Dendritic cell treated with granulocyte-macrophage colony-stimulating factor and Interleukin-4, amounts not matched to agents 40 ng/mL and 50 ng/mL, for 4 days (primary cell): ENCODE measurements at regions not wholly inside any gene's neighbourhood (a gene's known extent, or its start where the extent isn't known, plus 50 kb on each side); places are given as distances from the start of the nearest gene placed in this dataset.

Source experiments
- H3K27ac Mint-ChIP-seq: one replicate; pipeline ENCODE4 v1.8.0; 2022; ENCODE audit warnings: mild to moderate bottlenecking, mixed read lengths
- H3K27me3 Mint-ChIP-seq: one replicate; pipeline ENCODE4 v1.8.0; 2022; ENCODE audit warnings: mild to moderate bottlenecking, mixed read lengths
- H3K36me3 Mint-ChIP-seq: one replicate; pipeline ENCODE4 v1.8.0; 2022; ENCODE audit warnings: low read depth, mixed read lengths
- H3K4me1 Mint-ChIP-seq: one replicate; pipeline ENCODE4 v1.8.0; 2022; ENCODE audit warnings: low read depth, mixed read lengths
- H3K4me3 Mint-ChIP-seq: one replicate; pipeline ENCODE4 v1.8.0; 2022; ENCODE audit warnings: mild to moderate bottlenecking, moderate library complexity, mixed read lengths
- H3K9me3 Mint-ChIP-seq: one replicate; pipeline ENCODE4 v1.8.0; 2022; ENCODE audit warnings: mixed read lengths
- intact Hi-C: fragments of 100-400 bp; cut with micrococcal nuclease; formaldehyde crosslinking; loops from one replicate; pipeline ENCODE4 v1.15.0; 2022

GRCh38 chr2:67502346-67503065 lies 105.4 kb downstream of the ETAA1 start:
- intact Hi-C loops = no loop called here
- no peak overlapping the region for H3K4me3 Mint-ChIP-seq
- H3K27ac Mint-ChIP-seq = no peak overlapping the region
- H3K27me3 Mint-ChIP-seq = no peaks in the 10 kb centered on the region
- no peaks in the 10 kb centered on the region for H3K36me3 Mint-ChIP-seq
- no peaks in the 10 kb centered on the region for H3K4me1 Mint-ChIP-seq
- H3K9me3 Mint-ChIP-seq = no peaks in the 10 kb centered on the region

GRCh38 chr2:67503066-67503795 lies 106.1 kb downstream of the ETAA1 start:
- H3K36me3 Mint-ChIP-seq = no peaks in the 10 kb centered on the region
- no peak overlapping the region for H3K27ac Mint-ChIP-seq
- no peaks in the 10 kb centered on the region for H3K9me3 Mint-ChIP-seq
- H3K4me3 Mint-ChIP-seq = no peak overlapping the region
- no peaks in the 10 kb centered on the region for H3K4me1 Mint-ChIP-seq
- intact Hi-C loops = no loop called here
- H3K27me3 Mint-ChIP-seq = no peaks in the 10 kb centered on the region

GRCh38 chr2:67510745-67511144 lies 113.6 kb downstream of the ETAA1 start:
- Mint-ChIP-seq H3K9me3 (peaks cover 16% of the 10 kb centered on the region), H3K4me1 (no peaks in the 10 kb centered on the region), H3K27me3 (no peaks in the 10 kb centered on the region), H3K27ac (no peak overlapping the region), H3K36me3 (no peaks in the 10 kb centered on the region), H3K4me3 (no peak overlapping the region)
- intact Hi-C loops = no loop called here

GRCh38 chr2:67514515-67514914 lies 117.4 kb downstream of the ETAA1 start:
- H3K4me1 Mint-ChIP-seq = no peaks in the 10 kb centered on the region
- no peaks in the 10 kb centered on the region for H3K27me3 Mint-ChIP-seq
- H3K9me3 Mint-ChIP-seq = peaks cover 18% of the 10 kb centered on the region
- no peak overlapping the region for H3K27ac Mint-ChIP-seq
- H3K4me3 Mint-ChIP-seq = no peak overlapping the region
- intact Hi-C loops = no loop called here
- H3K36me3 Mint-ChIP-seq = no peaks in the 10 kb centered on the region

- H3K27ac Mint-ChIP-seq = no peak overlapping the region
- intact Hi-C loops = no loop called here
- H3K27me3 Mint-ChIP-seq = no peaks in the 10 kb centered on the region
Observed at GRCh38 chr2:67515056-67515455, 117.9 kb downstream of the ETAA1 start.

GRCh38 chr2:67515538-67515937 lies 118.4 kb downstream of the ETAA1 start:
- peaks cover 18% of the 10 kb centered on the region for H3K9me3 Mint-ChIP-seq
- intact Hi-C loops = no loop called here
- no peak overlapping the region for H3K27ac Mint-ChIP-seq
- no peaks in the 10 kb centered on the region for H3K27me3 Mint-ChIP-seq
- H3K4me1 Mint-ChIP-seq = no peaks in the 10 kb centered on the region
- no peaks in the 10 kb centered on the region for H3K36me3 Mint-ChIP-seq
- H3K4me3 Mint-ChIP-seq = no peak overlapping the region

More at GRCh38 chr2:67515056-67515455, 117.9 kb downstream of the ETAA1 start:
- no peaks in the 10 kb centered on the region for H3K4me1 Mint-ChIP-seq
- H3K36me3 Mint-ChIP-seq = no peaks in the 10 kb centered on the region
- H3K4me3 Mint-ChIP-seq = no peak overlapping the region
- H3K9me3 Mint-ChIP-seq = peaks cover 18% of the 10 kb centered on the region

- no peaks in the 10 kb centered on the region for H3K4me1 Mint-ChIP-seq
- H3K36me3 Mint-ChIP-seq = no peaks in the 10 kb centered on the region
- intact Hi-C loops = no loop called here
- peaks cover 18% of the 10 kb centered on the region for H3K9me3 Mint-ChIP-seq
- no peak overlapping the region for H3K4me3 Mint-ChIP-seq
- no peaks in the 10 kb centered on the region for H3K27me3 Mint-ChIP-seq
- no peak overlapping the region for H3K27ac Mint-ChIP-seq
Observed at GRCh38 chr2:67516362-67516761, 119.2 kb downstream of the ETAA1 start.

- peaks cover 18% of the 10 kb centered on the region for H3K9me3 Mint-ChIP-seq
- no peaks in the 10 kb centered on the region for H3K4me1 Mint-ChIP-seq
- H3K27me3 Mint-ChIP-seq = no peaks in the 10 kb centered on the region
- H3K27ac Mint-ChIP-seq = no peak overlapping the region
- no peaks in the 10 kb centered on the region for H3K36me3 Mint-ChIP-seq
- H3K4me3 Mint-ChIP-seq = no peak overlapping the region
- intact Hi-C loops = no loop called here
Observed at GRCh38 chr2:67516899-67517530, 119.9 kb downstream of the ETAA1 start.

GRCh38 chr2:67522148-67522547 lies 125.0 kb downstream of the ETAA1 start:
- no peaks in the 10 kb centered on the region for H3K4me1 Mint-ChIP-seq
- H3K27ac Mint-ChIP-seq = no peak overlapping the region
- peaks cover 14% of the 10 kb centered on the region for H3K9me3 Mint-ChIP-seq
- no peaks in the 10 kb centered on the region for H3K27me3 Mint-ChIP-seq
- H3K36me3 Mint-ChIP-seq = no peaks in the 10 kb centered on the region
- intact Hi-C loops = no loop called here
- H3K4me3 Mint-ChIP-seq = no peak overlapping the region

GRCh38 chr2:67524213-67524612 lies 127.1 kb downstream of the ETAA1 start:
- no peaks in the 10 kb centered on the region for H3K27me3 Mint-ChIP-seq
- H3K27ac Mint-ChIP-seq = no peak overlapping the region
- H3K4me3 Mint-ChIP-seq = no peak overlapping the region
- intact Hi-C loops = no loop called here
- H3K9me3 Mint-ChIP-seq = peaks cover 19% of the 10 kb centered on the region
- H3K36me3 Mint-ChIP-seq = no peaks in the 10 kb centered on the region
- no peaks in the 10 kb centered on the region for H3K4me1 Mint-ChIP-seq

- Mint-ChIP-seq H3K4me1 (no peaks in the 10 kb centered on the region), H3K4me3 (no peak overlapping the region), H3K27ac (no peak overlapping the region), H3K36me3 (no peaks in the 10 kb centered on the region), H3K9me3 (peaks cover 19% of the 10 kb centered on the region), H3K27me3 (no peaks in the 10 kb centered on the region)
- intact Hi-C loops = no loop called here
Observed at GRCh38 chr2:67524777-67525176, 127.6 kb downstream of the ETAA1 start.

- Mint-ChIP-seq H3K36me3 (no peaks in the 10 kb centered on the region), H3K27ac (no peak overlapping the region), H3K9me3 (peaks cover 19% of the 10 kb centered on the region), H3K4me1 (no peaks in the 10 kb centered on the region), H3K4me3 (no peak overlapping the region), H3K27me3 (no peaks in the 10 kb centered on the region)
- intact Hi-C loops = no loop called here
Observed at GRCh38 chr2:67526283-67526682, 129.2 kb downstream of the ETAA1 start.

- H3K36me3 Mint-ChIP-seq = no peaks in the 10 kb centered on the region
- no peak overlapping the region for H3K27ac Mint-ChIP-seq
- H3K4me1 Mint-ChIP-seq = no peaks in the 10 kb centered on the region
- intact Hi-C loops = no loop called here
- no peaks in the 10 kb centered on the region for H3K27me3 Mint-ChIP-seq
- H3K4me3 Mint-ChIP-seq = no peak overlapping the region
- peaks cover 19% of the 10 kb centered on the region for H3K9me3 Mint-ChIP-seq
Observed at GRCh38 chr2:67528320-67528719, 131.2 kb downstream of the ETAA1 start.

GRCh38 chr2:67532387-67532786 lies 135.3 kb downstream of the ETAA1 start:
- Mint-ChIP-seq H3K27ac (no peak overlapping the region), H3K36me3 (no peaks in the 10 kb centered on the region), H3K27me3 (no peaks in the 10 kb centered on the region), H3K9me3 (peaks cover 20% of the 10 kb centered on the region), H3K4me3 (no peak overlapping the region), H3K4me1 (no peaks in the 10 kb centered on the region)
- intact Hi-C loops = no loop called here
